CD4-positive, CD25-positive, alpha-beta regulatory T cell (primary cell): ENCODE measurements at regions not wholly inside any gene's neighbourhood (a gene's known extent, or its start where the extent isn't known, plus 50 kb on each side); places are given as distances from the start of the nearest gene placed in this dataset.

Experiments
- ATAC-seq, 2 donors: fragments of 150-1000 bp; cut with Tn5 transposase; one replicate each; pipeline ENCODE4 v1.10.0; 2021; ENCODE audit warnings: low read depth in 2 of 2, moderate number of reproducible peaks in 2 of 2, moderate library complexity in 1 of 2
- DNase-seq, 3 donors: peaks; one replicate each; pipeline versions ENCODE4 v3.0.0 to v3.0.0-alpha.2; 2012 to 2022; ENCODE audit warnings: mixed read lengths in 1 of 3
- H3K27ac ChIP-seq: one replicate; pipeline ENCODE4 v1.7.0; 2013; ENCODE audit warnings: mild to moderate bottlenecking, low read length; ENCODE audit not compliant: insufficient read depth, poor library complexity, severe bottlenecking
- H3K27me3 ChIP-seq: one replicate; pipeline ENCODE4 v1.7.0; 2013; ENCODE audit warnings: low read length; ENCODE audit not compliant: control insufficient read depth, insufficient read depth
- H3K36me3 ChIP-seq: one replicate; pipeline ENCODE4 v1.7.0; 2013; ENCODE audit warnings: mild to moderate bottlenecking, low read length, moderate library complexity; ENCODE audit not compliant: control insufficient read depth, insufficient read depth
- H3K4me1 ChIP-seq: 2 replicates; pipeline ENCODE4 v1.7.0; 2013; ENCODE audit warnings: mild to moderate bottlenecking, low read length; ENCODE audit not compliant: insufficient read depth, control insufficient read depth, poor library complexity, severe bottlenecking
- H3K4me3 ChIP-seq: one replicate; pipeline ENCODE4 v1.7.0; 2013; ENCODE audit warnings: low read depth, mild to moderate bottlenecking, low read length, moderate library complexity
- H3K9me3 ChIP-seq, 2 experiments: 1 replicate in 1 of 2; 2 replicates in 1 of 2; pipeline ENCODE4 v1.7.0; 2013; ENCODE audit warnings: low read length in 2 of 2, mild to moderate bottlenecking in 1 of 2, moderate library complexity in 1 of 2; ENCODE audit not compliant: control insufficient read depth in 2 of 2
- H3K27ac Mint-ChIP-seq, 3 donors: one replicate each; pipeline ENCODE4 v1.8.0; 2020 to 2022; ENCODE audit warnings: mild to moderate bottlenecking in 3 of 3, mixed read lengths in 3 of 3, moderate library complexity in 2 of 3
- H3K27me3 Mint-ChIP-seq: one replicate; pipeline ENCODE4 v1.8.0; 2022; ENCODE audit warnings: mild to moderate bottlenecking, mixed read lengths
- H3K36me3 Mint-ChIP-seq: one replicate; pipeline ENCODE4 v1.8.0; 2020; ENCODE audit warnings: mixed read lengths
- H3K4me1 Mint-ChIP-seq, 4 donors: one replicate each; pipeline ENCODE4 v1.8.0; 2020 to 2022; ENCODE audit warnings: mixed read lengths in 4 of 4, mild to moderate bottlenecking in 1 of 4
- H3K4me3 Mint-ChIP-seq, 4 donors: one replicate each; pipeline ENCODE4 v1.8.0; 2020 to 2022; ENCODE audit warnings: mild to moderate bottlenecking in 4 of 4, mixed read lengths in 4 of 4, moderate library complexity in 3 of 4
- H3K9me3 Mint-ChIP-seq, 7 donors: one replicate each; pipeline ENCODE4 v1.8.0; 2020 to 2022; ENCODE audit warnings: mixed read lengths in 7 of 7, mild to moderate bottlenecking in 3 of 7, moderate library complexity in 2 of 7

GRCh38 chr6:92166666-92167065 is 1252.7 kb downstream of the EPHA7 start:
- H3K9me3 Mint-ChIP-seq: peaks cover 0 to 17% (median 4%) of the 10 kb centered on the region in 7 donors
- no peaks in the 10 kb centered on the region for H3K27me3 ChIP-seq
- no peaks in the 10 kb centered on the region for H3K36me3 ChIP-seq
- H3K27ac ChIP-seq: no peak overlapping the region
- H3K27me3 Mint-ChIP-seq: no peaks in the 10 kb centered on the region
- no peaks in the 10 kb centered on the region for H3K9me3 ChIP-seq
- no peaks in the 10 kb centered on the region for H3K36me3 Mint-ChIP-seq
- no peak overlapping the region for H3K27ac Mint-ChIP-seq
- no peaks in the 10 kb centered on the region for H3K4me1 Mint-ChIP-seq
- no peak overlapping the region for H3K4me3 Mint-ChIP-seq
- no peaks in the 10 kb centered on the region for H3K4me1 ChIP-seq
- DNase-seq: no peak
- H3K4me3 ChIP-seq: no peak overlapping the region
- ATAC-seq: no peak

DNA sequence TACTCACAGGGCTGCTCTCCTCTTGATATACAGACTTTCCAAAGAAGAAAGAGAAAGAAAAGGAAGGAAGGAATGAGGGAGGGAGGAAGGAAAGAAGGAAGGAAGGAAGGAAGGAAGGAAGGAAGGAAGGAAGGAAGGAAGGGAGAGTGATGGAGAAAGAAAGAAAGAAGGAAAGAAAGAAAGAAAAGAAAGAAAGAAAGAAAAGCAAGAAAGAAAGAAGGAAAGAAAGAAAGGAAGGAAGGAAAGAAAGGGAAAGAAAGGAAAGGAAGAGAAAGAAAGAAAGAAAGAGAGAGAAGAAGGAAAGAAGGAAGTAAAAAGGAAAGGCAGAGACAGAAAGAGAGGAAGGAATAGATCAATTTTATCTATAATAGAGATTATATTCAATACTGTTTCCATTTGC is 1257.4 kb downstream of the EPHA7 start:
- no peaks in the 10 kb centered on the region for H3K36me3 Mint-ChIP-seq
- no peak overlapping the region for H3K4me3 Mint-ChIP-seq
- H3K9me3 ChIP-seq: no peaks in the 10 kb centered on the region
- DNase-seq (no peak), ATAC-seq (no peak)
- H3K4me3 ChIP-seq: no peak overlapping the region
- peaks cover 1 to 13% (median 6%) of the 10 kb centered on the region in 7 donors for H3K9me3 Mint-ChIP-seq
- no peaks in the 10 kb centered on the region for H3K27me3 ChIP-seq
- no peaks in the 10 kb centered on the region for H3K4me1 Mint-ChIP-seq
- H3K27ac ChIP-seq: no peak overlapping the region
- H3K4me1 ChIP-seq: no peaks in the 10 kb centered on the region
- H3K36me3 ChIP-seq: no peaks in the 10 kb centered on the region
- no peaks in the 10 kb centered on the region for H3K27me3 Mint-ChIP-seq
- no peak overlapping the region for H3K27ac Mint-ChIP-seq

GRCh38 chr6:92160226-92160625 is 1259.1 kb downstream of the EPHA7 start:
- no peaks in the 10 kb centered on the region for H3K27me3 Mint-ChIP-seq
- DNase-seq (no peak), ATAC-seq (no peak)
- no peaks in the 10 kb centered on the region for H3K9me3 ChIP-seq
- H3K9me3 Mint-ChIP-seq: peaks cover 2 to 23% (median 8%) of the 10 kb centered on the region in 7 donors
- no peak overlapping the region for H3K4me3 Mint-ChIP-seq
- H3K27me3 ChIP-seq: no peaks in the 10 kb centered on the region
- H3K27ac ChIP-seq: no peak overlapping the region
- H3K4me1 ChIP-seq: no peaks in the 10 kb centered on the region
- no peak overlapping the region for H3K4me3 ChIP-seq
- H3K36me3 Mint-ChIP-seq: no peaks in the 10 kb centered on the region
- H3K27ac Mint-ChIP-seq: no peak overlapping the region
- no peaks in the 10 kb centered on the region for H3K36me3 ChIP-seq
- H3K4me1 Mint-ChIP-seq: no peaks in the 10 kb centered on the region

GRCh38 chr6:92159046-92159445 is 1260.3 kb downstream of the EPHA7 start:
- H3K4me1 ChIP-seq: no peaks in the 10 kb centered on the region
- Mint-ChIP-seq H3K4me1 (no peaks in the 10 kb centered on the region), H3K36me3 (no peaks in the 10 kb centered on the region), H3K4me3 (no peak overlapping the region), H3K27me3 (no peaks in the 10 kb centered on the region), H3K27ac (no peak overlapping the region), H3K9me3 (peaks cover 2 to 16% (median 8%) of the 10 kb centered on the region in 7 donors)
- H3K27me3 ChIP-seq: no peaks in the 10 kb centered on the region
- no peak for ATAC-seq
- no peaks in the 10 kb centered on the region for H3K9me3 ChIP-seq
- no peaks in the 10 kb centered on the region for H3K36me3 ChIP-seq
- H3K4me3 ChIP-seq: no peak overlapping the region
- no peak overlapping the region for H3K27ac ChIP-seq
- no peak for DNase-seq

GRCh38 chr6:92150553-92150952 is 1268.8 kb downstream of the EPHA7 start:
- peaks cover 2 to 19% (median 6%) of the 10 kb centered on the region in 7 donors for H3K9me3 Mint-ChIP-seq
- H3K27me3 ChIP-seq: no peaks in the 10 kb centered on the region
- H3K9me3 ChIP-seq: no peaks in the 10 kb centered on the region
- H3K27ac Mint-ChIP-seq: no peak overlapping the region
- H3K4me1 Mint-ChIP-seq: no peaks in the 10 kb centered on the region
- no peaks in the 10 kb centered on the region for H3K27me3 Mint-ChIP-seq
- no peaks in the 10 kb centered on the region for H3K4me1 ChIP-seq
- ATAC-seq (no peak), DNase-seq (no peak)
- no peak overlapping the region for H3K27ac ChIP-seq
- H3K4me3 Mint-ChIP-seq: no peak overlapping the region
- no peak overlapping the region for H3K4me3 ChIP-seq
- no peaks in the 10 kb centered on the region for H3K36me3 Mint-ChIP-seq
- no peaks in the 10 kb centered on the region for H3K36me3 ChIP-seq

DNA sequence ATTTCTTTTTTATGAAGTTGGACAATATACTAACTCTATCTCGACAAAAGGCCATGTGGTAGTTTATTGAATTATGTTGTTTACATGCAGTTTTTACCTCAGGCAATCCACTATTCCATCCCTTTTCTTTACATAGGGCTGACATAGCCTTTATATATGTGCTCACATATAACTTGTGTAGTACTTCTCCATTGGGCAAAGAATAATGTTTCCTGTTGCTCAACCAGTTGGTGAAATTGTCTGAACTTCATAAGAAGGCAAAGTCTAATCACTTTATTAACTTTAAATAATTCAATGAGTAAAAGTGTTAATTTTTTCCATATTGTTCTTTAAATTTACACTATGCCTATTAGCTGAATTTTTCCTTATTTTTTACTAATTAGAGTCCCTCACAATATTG is 1272.1 kb downstream of the EPHA7 start:
- no peak overlapping the region for H3K4me3 Mint-ChIP-seq
- no peaks in the 10 kb centered on the region for H3K4me1 Mint-ChIP-seq
- no peaks in the 10 kb centered on the region for H3K27me3 Mint-ChIP-seq
- Histone ChIP-seq H3K4me3 (no peak overlapping the region), H3K27ac (no peak overlapping the region), H3K9me3 (no peaks in the 10 kb centered on the region), H3K27me3 (no peaks in the 10 kb centered on the region), H3K4me1 (no peaks in the 10 kb centered on the region), H3K36me3 (no peaks in the 10 kb centered on the region)
- H3K36me3 Mint-ChIP-seq: no peaks in the 10 kb centered on the region
- peaks cover 3 to 20% (median 5%) of the 10 kb centered on the region in 7 donors for H3K9me3 Mint-ChIP-seq
- DNase-seq: no peak
- no peak for ATAC-seq
- no peak overlapping the region for H3K27ac Mint-ChIP-seq

GRCh38 chr6:92139601-92140000 is 1279.8 kb downstream of the EPHA7 start:
- Histone ChIP-seq H3K36me3 (no peaks in the 10 kb centered on the region), H3K27me3 (no peaks in the 10 kb centered on the region), H3K27ac (no peak overlapping the region), H3K4me1 (no peaks in the 10 kb centered on the region), H3K9me3 (peaks cover 0 to 4% of the 10 kb centered on the region in 2 experiments), H3K4me3 (no peak overlapping the region)
- Mint-ChIP-seq H3K27me3 (no peaks in the 10 kb centered on the region), H3K36me3 (no peaks in the 10 kb centered on the region), H3K9me3 (peaks cover 3 to 16% (median 8%) of the 10 kb centered on the region in 7 donors), H3K4me3 (no peak overlapping the region), H3K27ac (no peak overlapping the region), H3K4me1 (no peaks in the 10 kb centered on the region)
- ATAC-seq: no peak
- no peak for DNase-seq

DNA sequence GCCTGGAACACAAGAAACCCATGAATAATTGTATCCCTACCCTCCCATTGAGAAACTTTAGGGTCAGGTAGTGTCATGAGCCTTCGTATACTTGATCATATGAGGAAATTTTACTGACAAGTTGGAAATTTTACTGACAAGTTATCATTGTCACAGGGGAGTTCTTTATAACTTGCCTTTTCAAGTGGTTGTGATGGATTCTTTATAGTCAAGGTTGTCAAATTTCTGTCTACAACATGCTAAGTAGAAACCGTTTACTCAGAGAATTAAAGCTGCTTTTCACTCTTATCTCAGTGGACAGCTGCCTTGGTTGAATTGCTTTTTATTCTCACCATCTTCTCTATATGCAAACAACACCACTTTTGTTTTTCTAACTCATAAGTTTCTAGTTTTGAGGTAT is 1286.4 kb downstream of the EPHA7 start:
- peaks cover 2 to 7% of the 10 kb centered on the region in 2 experiments for H3K9me3 ChIP-seq
- H3K4me3 Mint-ChIP-seq: no peak overlapping the region
- H3K27me3 ChIP-seq: no peaks in the 10 kb centered on the region
- ATAC-seq (no peak), DNase-seq (no peak)
- H3K27me3 Mint-ChIP-seq: no peaks in the 10 kb centered on the region
- H3K36me3 Mint-ChIP-seq: no peaks in the 10 kb centered on the region
- no peaks in the 10 kb centered on the region for H3K4me1 ChIP-seq
- no peaks in the 10 kb centered on the region for H3K4me1 Mint-ChIP-seq
- H3K36me3 ChIP-seq: no peaks in the 10 kb centered on the region
- H3K9me3 Mint-ChIP-seq: peaks cover 2 to 21% (median 8%) of the 10 kb centered on the region in 7 donors
- no peak overlapping the region for H3K27ac ChIP-seq
- H3K4me3 ChIP-seq: no peak overlapping the region
- no peak overlapping the region for H3K27ac Mint-ChIP-seq
